ENCODE measurements at regions not wholly inside any gene's neighbourhood (a gene's known extent, or its start where the extent isn't known, plus 50 kb on each side); places are given as distances from the start of the nearest gene placed in this dataset.

DNA sequence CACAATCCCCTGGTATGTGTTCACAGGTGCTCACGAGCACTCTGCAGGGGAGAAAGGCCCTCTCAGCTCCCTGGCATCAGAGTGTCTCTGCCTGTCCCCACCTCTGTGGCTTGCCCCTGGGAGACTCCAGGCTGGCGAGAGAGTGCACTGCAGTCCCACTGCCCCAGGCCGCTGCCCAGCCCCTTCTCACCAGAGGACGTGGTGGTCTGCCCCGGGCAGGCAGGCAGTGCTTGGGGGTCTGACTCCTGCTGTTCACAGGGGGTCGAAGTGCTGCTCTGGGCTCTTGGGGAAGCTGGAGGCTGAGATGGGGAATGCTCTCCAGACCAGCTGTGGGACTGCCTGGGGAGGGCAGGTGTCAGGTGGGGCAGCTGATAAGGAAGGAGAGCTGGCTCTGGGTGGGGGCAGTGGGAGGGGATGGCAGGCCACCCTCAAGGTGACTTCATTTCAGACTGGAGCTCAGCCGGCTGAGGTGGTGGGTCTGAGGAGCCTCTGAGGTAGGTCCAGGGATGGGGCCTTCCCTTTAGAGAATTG is 151.0 kb upstream of the B3GAT1 start:
- no peak for DNase-seq

DNA sequence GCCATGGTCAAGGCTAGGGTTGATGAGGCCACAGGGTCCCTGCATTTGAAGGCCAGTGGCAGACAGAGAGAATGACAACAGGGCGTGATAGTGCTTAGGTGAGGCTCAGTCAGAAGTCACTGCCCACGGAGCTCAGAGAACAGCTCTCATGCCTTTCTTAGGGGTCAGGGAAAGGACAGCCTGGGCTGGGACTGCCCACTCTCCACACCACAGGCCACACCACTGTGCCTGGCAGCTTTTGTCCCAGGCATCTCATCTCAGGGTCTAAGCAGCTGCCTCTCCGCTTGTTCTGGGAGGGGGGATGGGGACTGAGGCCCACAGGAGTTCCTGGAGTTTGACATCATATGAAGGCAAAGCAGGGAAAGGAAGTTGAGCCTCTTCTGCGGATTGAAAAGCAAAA is 150.2 kb upstream of the B3GAT1 start:
- DNase-seq: no peak

DNA sequence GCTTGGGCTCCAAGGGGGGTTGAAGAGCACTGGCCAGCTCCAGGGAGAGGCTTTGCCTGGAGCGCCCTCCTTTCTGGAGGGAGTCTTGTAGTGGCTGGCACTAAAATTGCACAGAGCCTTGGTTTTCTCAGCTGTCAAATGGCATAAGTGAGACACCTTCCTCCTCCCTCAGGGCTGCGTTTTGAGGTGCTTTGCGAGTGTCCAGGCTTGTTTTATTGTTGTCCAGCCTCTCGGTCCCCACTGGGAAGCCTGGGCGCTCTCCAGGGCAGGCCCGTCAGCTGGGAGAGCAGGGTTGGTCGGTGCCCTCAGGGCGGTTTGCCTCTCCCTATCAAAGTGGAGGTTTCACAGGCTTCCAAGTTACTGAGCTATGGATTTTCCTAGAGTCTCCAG is 149.3 kb upstream of the B3GAT1 start:
- DNase-seq: no peak

DNA sequence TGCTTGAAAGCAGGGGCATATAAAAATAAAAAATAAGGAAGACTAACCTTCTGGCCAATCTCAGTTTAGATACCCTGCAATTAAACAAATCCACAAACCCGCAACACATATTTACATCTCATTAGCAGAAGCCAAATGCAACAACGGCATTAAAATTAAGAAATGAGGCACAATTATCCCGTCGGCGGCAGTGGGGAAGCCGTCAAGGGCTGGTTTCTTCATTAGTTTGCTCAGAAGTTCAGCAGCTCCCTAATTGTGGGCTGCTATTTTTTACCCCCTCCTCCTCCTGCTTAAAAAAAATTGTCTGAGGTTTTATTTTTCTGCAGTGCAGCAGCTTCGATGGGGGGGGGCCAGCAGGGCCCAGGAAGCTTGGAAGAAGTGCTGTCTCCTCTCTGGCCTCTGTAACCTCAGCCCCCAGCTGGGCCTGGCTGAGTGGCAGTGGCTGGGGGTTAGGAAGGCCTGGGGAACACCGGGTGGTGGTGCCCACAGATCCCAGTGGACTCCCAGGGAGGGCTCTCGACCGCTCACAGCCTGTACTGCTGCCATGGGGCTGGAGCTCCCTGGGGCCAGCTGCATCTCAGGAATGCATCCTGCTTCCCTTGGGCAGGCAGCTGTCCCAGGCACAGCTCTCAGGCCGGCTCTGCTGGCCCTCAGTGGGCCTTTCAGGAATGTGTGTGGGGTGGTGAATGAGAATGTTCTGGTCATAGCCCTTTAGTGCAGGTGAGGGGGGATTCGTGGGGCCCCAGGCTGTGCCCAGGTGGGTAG is 148.7 kb upstream of the B3GAT1 start:
- DNase-seq: no peak

DNA sequence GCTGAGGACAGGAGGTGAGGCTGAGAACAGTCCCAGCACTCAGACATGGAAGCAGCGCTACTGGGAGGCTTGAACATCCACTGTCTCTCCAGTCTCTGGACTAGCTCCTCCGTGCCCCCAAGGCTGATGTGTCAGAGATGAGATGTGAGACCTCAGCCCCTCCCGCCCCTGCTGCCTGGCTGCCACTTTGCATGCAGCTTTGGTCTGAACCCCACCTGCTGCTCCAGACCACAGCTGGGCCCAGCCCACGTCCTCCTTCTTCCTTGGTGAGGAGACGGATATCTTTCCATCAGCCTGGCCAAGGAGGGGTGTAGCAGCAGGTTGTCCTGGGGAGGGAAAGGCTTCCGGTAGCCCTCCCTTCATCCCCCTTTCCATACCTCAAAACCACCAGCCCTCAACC is 148.0 kb upstream of the B3GAT1 start:
- DNase-seq: no peak

DNA sequence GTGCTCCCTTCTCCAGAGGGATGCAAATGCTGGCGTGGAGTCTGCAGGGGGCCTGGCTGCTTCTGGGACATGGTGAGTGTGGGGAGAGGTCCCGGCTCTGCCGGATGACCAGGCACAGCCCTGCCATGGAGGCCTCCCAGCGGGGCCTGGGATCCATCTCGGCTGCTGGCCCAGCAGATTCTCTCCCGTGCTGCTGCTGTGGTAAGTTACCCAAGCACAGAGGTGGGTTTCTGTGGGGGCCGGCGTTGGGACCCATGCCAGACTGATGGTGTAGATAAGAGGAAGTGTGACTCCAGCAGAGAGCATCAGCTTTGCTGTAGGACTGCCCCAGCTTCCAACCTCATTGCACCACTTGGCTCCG is 147.5 kb upstream of the B3GAT1 start:
- DNase-seq: no peak

DNA sequence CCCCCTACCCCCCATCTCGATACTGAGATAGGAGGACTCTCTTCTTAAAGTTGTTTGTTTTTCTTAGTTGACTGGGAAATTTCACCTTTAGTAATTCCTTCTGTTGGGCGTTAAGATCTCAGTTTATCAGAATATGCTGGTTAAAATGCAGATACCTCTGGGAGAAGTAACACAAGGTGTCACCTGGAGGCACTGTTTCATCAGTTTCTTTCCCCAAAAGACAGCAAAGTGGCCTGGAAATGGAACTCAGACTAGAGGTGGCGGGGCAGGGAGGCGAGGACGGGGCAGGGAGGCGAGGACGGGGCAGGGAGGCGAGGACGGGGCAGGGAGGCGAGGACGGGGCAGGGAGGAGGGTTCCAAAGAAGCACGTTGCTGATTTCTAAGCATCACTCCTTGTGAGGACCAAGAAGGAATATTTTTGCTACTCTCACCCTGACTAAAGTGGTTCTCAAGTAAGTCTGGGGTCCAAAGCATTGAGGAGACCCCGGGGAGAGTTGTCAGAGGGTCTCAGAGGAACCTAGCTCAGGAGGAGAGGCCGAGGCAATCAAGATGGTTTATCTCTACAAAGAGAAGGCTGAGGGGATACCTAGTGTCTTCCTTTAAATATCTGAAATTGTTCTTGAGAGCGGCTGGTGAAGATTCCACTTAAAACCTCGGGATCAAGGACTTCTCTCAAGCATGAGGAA is 147.0 kb upstream of the B3GAT1 start:
- DNase-seq: no peak

DNA sequence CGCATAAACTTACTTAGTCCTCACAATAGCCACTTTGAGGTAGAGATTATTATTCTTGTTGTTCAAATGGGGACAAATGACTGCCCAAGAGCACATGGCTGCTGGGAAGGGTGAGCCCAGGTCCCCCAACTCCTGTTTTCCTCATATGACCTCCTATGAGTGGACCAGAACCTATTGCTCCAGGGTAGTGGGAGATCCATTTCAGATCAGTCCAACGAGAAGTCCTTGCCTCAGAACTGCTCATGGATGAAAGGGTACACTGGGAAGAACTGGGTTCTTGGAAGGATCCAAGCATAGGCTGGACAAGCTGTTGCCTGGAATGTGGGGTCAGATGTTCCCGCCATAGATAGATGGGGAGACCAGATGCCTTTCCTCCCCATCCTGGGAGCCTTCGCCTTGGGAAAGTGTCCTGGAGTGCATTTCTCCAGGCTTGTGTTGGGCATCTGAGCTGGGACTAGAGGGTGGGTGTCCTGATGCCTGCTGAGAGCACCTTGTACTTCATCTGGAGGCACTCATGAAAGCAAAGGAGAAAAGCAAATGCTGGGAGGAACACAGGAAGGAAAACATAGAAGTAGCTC is 146.3 kb upstream of the B3GAT1 start:
- DNase-seq: no peak

DNA sequence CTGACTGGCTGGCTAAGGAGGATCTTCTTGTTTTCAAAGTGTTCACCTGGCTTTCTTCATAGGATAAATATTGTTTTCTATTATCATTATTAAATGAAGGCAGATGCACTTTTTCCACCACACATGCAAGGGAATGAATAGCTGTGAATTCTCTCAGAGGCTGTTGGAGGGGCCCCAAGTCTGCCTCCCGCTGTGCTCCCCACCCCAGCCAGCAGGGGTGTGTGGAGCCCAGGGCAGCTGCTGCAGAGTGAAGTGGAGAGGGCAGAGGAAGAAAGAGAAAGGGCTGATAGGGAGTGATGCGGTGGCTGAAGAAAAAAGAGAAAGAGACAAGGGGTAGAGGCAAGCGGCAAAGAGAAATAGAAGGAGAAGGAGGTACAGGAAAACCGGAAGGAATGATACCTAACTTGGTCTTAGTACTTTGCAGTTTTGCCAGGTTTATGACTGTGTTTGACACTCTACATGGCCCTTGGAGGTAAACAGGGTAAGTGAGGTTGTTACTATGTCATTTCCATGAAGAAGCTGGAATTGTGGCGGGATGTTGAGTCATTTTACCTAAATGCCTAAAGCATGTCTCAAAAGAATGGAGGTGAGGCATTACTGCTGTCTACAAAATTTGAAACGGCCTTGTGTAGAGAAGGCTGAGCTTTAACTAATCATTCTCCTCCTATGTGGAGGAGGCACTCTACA is 145.7 kb upstream of the B3GAT1 start:
- no peak for DNase-seq

DNA sequence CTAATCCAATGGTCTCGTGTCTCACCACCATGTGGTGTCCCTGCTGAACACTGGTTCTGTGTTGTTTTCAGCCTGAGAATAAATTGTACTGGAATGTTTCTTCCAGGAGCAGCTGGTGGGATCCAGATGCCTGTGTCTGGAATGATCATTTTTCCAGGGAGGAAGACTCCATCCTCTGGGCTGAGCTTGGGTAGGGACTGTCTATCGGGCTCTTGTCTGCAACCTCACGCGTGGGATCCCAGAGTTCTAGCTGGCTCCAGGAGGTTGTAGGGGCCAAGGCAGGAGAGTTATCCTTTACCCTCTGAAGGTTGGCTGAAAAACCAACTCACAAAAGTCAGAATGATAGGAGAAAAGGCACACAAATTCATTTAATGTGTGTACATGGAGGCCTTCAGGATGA is 144.1 kb upstream of the B3GAT1 start:
- no peak for DNase-seq

DNA sequence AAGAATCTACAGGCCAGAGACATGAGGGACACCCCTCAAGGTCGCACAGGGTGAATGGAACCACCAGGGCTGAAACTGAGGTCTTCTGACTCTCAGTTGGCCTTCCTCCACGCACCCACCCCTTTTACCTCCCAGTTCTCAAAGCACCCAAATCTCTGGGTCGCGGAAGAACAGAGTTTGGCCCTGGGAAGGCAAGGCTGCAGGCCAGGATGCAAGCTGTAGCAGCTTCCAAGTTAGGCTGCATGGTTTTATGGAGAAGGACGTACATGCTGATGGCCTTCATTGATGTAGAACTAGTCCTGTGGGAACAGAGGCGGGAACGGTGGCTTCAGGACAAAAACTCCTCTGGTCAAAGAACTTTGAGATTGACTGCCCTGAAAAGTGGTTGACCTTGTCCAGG is 143.5 kb upstream of the B3GAT1 start:
- no peak for DNase-seq

DNA sequence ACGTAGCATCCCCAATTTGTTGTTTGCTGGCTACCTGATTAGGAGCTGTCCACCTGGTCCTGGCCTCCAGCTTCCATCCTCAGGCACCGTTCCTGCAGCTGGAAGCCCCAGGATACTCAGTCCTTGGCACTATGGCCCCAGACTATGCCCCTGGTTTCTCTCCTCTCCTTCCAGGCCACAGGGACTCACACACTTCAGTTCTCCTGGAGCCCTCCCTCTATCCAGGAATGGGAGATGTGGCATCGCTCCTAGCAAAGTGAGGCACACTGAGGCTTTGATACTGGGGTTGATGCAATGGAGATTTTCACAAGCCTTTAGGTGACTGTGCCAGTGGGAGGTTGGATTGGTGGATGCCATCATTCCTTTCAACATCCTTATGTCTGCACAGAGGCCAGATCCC is 142.8 kb upstream of the B3GAT1 start:
- DNase-seq: no peak

DNA sequence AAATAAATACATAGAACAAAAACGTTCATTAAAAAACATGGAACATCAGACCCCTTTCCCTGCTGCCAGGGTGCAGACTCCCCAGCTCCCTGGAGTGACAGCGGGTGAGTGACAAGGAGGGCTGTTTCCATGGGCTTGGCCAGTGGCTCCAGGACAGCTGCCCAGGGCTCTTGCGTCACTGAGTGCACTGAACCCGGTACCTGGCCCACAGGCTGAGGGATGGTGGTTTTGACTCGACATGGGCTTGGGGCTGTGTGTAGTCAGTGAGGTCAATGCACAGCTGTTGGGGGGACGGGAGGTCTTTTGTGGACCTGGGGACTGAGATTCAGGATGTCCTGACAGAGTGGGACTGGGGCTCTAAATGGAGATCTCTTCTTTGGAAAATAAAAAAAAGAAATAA is 142.1 kb upstream of the B3GAT1 start:
- no peak for DNase-seq

DNA sequence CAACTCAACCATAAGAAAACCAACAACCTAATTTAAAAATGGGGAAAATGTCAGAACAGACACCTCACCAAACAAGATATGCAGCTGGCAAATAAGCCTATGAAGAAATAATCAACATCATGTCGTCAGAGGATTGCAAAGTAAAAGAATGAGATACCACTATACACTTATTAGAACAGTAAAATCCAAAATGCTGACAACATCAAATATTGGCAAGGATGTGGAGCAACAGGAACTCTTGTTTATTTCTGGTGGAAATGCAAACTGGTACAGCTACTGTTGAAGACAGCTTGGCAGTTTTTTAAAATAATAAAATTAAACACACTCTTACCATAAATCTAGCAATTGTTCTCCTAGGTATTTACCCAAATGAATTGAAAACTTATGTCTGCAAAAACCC is 140.7 kb upstream of the B3GAT1 start:
- DNase-seq: no peak

DNA sequence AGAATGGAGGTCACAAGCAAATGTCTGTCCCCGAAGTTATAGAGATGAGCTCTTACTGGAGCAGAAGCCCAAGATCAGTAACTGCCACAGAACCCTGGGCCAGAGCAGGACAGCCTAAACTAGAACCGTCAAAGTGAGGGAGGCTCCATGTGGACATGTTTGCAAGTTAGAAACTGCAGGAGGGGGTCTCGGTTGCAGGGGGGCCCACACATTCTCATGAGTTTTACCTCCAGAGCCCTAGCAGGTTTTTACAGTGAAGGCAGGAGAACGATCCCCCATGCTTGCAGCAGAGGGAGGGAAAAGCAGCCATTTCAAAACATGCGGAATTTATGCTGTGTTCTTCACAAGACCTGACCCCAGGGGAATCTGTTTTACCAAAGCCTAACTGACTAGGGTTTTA is 133.5 kb upstream of the B3GAT1 start:
- DNase-seq: no peak

DNA sequence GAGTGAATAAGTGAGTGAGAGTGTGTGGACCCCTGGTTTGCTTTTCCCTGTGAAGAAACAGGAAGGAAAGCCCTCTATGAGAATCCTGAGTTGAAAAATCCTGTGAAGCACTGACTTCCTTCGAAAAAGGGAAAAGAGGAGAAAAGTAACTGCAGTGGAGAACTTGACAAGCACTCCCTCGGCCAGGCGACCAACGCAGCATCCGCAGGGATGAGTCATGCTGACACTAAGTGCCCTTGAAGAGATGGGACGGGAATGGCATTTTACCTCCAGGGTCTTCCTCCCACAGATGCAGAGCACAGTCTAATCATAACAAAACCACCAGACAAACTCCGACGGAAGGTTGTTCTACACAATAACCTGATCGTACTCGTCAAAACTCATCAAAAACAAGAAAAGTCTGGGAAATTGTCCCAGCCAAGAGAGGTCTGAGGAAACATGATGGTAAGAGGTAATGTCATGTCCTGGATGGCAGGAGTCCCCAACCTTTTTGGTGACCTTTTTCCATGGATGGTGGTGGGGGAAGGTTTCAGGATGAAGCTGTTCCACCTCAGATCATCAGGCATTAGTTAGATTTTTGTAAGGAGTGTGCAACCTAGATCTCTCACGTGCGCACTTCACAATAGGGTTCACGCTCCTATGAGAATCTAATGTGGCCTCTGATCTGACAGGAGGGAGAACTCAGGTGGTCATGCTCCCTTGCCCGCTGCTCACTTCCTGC is 132.2 kb upstream of the B3GAT1 start:
- DNase-seq: no peak

DNA sequence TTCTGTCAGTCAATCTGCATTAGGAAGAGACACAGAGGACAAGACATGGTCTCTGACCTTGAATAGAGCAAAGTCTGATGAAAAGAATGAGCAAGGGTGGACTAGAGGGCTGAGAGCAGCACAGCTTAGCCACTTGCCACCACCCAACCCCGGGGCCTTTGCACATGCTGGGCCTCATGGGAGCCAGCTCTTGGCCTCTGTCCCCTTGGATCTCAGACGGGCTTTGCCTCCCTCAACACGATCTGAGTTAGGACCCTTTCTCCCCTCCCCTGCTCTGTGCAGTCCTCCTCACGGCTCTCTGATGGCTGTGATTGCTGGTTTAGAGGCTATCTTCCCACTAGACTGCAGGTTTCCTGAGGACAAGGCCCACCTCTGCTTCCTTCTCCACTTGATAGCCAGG is 131.6 kb upstream of the B3GAT1 start:
- no peak for DNase-seq

DNA sequence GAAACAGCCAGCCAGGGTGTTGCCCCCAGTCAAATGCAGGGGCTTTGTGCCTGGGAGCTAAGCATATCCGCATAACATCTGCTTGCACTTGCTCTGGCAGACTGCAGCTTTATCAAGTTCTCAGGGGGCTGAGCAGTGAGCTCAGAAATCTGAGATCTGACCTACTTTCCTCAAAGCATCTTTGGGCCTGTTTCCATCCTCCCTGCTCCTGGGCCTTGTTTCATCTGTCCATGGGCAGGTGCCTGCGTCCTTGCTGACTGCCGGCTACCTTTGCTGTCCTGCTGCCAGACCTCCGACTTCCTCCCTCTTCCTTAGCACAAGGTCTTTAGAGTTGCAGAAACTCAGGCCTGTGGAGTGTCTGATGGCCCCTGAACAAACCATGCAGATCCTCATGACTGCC is 131.2 kb upstream of the B3GAT1 start:
- DNase-seq: no peak

DNA sequence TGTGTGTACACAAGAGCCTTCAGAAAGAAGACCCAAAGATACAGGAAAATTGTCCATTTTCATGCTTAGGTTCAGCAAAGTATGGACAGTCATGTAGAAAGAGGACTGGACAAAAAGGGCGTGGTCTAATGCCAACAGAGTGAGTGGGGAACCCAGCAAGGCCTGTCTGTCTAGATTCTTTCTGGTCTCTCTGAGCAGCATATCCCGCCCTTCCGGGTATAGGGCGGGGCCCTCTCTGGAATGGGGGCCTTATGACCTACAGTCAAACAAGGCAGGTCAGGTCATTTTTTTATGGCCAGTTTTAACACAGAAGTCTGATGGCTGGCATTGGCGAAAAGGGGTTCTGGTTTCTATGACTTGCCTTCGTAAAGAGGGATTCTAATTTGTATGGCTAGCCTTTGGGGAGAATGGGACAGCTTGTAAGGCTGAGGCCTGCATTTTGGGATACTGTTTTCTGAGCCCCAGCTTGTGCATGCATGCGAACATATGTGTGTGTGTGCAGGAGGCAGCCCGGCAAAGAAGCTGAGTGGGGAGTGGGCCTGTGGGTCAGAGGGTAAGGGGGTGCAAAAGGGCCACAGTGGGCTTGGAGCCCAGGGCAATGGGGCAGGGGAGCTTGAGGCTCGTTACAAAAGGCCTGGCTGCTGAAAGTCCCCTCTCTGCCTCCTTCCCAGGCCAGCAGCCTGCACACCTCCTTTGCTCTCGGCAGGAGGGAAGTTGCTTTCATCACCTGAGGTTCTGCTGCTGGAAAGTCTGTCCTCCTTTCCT is 130.5 kb upstream of the B3GAT1 start:
- DNase-seq: no peak

DNA sequence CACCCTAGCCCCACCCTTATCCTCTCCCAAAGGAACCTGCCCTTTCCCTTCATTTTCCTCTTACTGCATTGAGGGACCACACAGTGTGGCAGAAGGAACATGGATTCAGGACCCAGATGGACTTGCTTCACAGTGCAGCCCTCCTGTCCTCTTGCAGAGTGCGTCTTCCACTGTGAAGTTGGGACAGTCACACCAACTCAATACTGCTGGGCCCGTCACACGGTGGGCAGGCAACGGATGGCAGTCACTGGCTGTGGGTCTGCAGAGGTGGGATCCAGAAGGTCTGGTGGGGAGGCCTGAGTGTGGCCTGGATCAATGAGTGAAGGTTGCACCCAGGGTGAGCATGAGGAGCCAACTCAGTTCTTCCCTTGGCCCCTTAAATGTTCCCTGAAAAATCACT is 129.9 kb upstream of the B3GAT1 start:
- DNase-seq: no peak

DNA sequence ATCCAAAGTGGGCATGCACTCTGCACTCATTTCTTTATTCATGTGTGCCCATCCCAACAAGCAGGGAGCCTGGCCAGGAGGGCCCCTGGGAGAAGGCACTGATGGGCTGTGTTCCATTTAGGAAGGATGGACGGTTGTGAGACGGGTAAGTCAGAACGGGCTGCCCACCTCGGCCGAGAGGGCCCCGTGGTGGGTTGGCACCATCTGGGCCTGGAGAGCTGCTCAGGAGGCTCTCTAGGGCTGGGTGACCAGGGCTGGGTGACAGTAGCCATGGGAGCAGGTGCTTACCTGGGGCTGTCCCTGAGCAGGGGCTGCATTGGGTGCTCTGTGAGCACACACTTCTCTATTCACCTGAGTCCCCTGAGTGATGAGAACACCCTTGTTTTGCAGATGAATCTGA is 129.3 kb upstream of the B3GAT1 start:
- no peak for DNase-seq

DNA sequence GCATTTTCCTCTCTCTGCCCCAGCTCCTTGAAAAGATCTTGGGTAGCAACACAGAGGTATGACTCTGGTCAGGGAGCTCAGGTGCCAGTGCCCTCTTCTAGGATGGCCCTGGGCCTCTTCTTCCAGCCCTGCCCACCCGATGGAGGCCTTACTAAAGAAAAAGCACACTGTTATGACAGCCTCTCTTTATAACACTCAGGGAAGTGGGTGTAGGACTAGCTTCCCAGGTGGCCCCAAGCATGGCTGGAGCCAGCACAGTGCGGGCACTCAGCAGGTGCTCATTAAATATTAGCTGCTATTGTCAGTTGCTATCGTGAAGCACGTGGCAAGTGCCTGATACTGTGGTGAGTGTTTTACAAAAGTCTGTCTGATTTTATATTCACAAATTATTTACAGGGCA is 127.2 kb upstream of the B3GAT1 start:
- DNase-seq: no peak
